ENCODE measurements at regions not wholly inside any gene's neighbourhood (a gene's known extent, or its start where the extent isn't known, plus 50 kb on each side); places are given as distances from the start of the nearest gene placed in this dataset.
"Not testable (repeated sequence)": the region's sequence is repeated elsewhere in the genome, so short reads cannot be mapped to it uniquely, and the experiment has no call there.

DNA sequence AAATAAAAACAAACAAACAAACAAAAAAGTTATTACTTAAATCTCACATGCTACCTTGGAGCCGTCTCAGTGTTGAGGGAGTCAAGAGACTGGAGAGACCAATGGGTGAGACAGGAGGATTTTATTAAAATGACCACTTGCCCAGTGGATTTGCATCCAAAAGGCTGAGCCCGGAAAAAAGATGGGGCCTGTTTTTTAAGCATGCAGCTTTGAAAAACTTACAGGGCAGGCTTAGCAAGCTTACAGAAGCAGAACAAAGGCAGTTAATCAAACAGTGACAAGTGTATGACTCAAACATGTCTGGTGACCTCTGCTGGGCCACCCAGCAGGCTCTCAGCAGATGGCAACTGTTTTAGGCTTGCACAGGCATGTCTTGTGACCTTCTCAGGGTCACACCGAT, 82.5 kb downstream of the POTEH start:
- not testable (repeated sequence) for H3K36me3 Mint-ChIP-seq (ENCODE audit: low read depth); H3K27ac Mint-ChIP-seq (ENCODE audit: unreplicated experiment); DNase-seq (ENCODE audit: low spot score); H3K9me3 Mint-ChIP-seq (ENCODE audit: low read depth); H3K4me3 Mint-ChIP-seq (ENCODE audit: unreplicated experiment); H3K27me3 Mint-ChIP-seq (ENCODE audit: low read depth); H3K4me1 Mint-ChIP-seq (ENCODE audit: low read depth)

DNA sequence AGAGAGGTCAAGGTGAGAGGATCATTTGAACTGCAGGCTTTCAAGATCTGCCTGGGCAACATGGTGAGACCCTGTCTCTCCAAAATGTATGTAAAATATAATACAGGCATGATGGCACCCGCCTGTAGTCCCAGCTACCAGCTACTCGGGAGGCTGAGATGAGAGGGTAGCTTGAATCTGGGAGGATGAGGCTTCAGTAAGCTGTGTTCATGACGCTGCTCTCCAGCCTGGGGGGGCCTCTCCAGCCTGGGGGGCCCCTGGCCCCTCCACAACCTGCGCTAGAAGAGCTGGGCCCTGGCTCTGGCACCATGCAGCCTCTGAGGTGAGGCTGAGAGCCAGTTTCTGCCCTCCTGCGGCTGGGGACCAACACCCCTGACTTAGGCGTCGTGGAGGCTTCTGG, 85.3 kb downstream of the POTEH start:
- not testable (repeated sequence) for H3K4me1 Mint-ChIP-seq (ENCODE audit: low read depth); H3K4me3 Mint-ChIP-seq (ENCODE audit: unreplicated experiment); H3K36me3 Mint-ChIP-seq (ENCODE audit: low read depth); H3K27ac Mint-ChIP-seq (ENCODE audit: unreplicated experiment); H3K27me3 Mint-ChIP-seq (ENCODE audit: low read depth); H3K9me3 Mint-ChIP-seq (ENCODE audit: low read depth); DNase-seq (ENCODE audit: low spot score)

- peak; percentile 95 for DNase-seq (ENCODE audit: low spot score)
- H3K36me3 Mint-ChIP-seq (ENCODE audit: low read depth); H3K27ac Mint-ChIP-seq (ENCODE audit: unreplicated experiment); H3K4me1 Mint-ChIP-seq (ENCODE audit: low read depth); H3K27me3 Mint-ChIP-seq (ENCODE audit: low read depth); H3K9me3 Mint-ChIP-seq (ENCODE audit: low read depth); H3K4me3 Mint-ChIP-seq (ENCODE audit: unreplicated experiment): not testable (repeated sequence)
Observed at GRCh38 chr22:15775670-15776669, 86.1 kb downstream of the POTEH start.

DNA sequence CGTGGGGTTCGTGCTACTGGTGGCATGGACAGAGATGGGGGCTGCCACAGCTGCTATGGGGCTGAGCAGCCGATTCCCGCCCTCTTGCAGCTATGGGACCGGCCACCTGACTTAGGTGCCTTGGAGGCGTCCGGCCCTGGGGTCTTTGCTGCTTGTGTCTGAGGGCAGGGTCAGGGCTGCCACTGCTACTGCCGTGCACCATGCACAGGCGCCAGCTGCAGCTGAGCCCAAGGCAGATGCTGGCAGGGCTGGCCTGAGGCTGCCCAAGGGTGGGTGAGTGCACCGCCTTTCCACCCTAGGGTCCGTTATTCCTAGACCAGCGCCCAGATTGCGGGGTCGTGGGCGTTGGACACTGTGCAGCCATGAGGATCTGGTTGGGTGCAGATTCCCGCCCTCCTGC, 86.9 kb downstream of the POTEH start:
- not testable (repeated sequence) for H3K36me3 Mint-ChIP-seq (ENCODE audit: low read depth); H3K4me1 Mint-ChIP-seq (ENCODE audit: low read depth); DNase-seq (ENCODE audit: low spot score); H3K27me3 Mint-ChIP-seq (ENCODE audit: low read depth); H3K9me3 Mint-ChIP-seq (ENCODE audit: low read depth); H3K27ac Mint-ChIP-seq (ENCODE audit: unreplicated experiment); H3K4me3 Mint-ChIP-seq (ENCODE audit: unreplicated experiment)

- not testable (repeated sequence) for H3K4me1 Mint-ChIP-seq (ENCODE audit: low read depth); H3K4me3 Mint-ChIP-seq (ENCODE audit: unreplicated experiment); H3K36me3 Mint-ChIP-seq (ENCODE audit: low read depth); H3K27ac Mint-ChIP-seq (ENCODE audit: unreplicated experiment); DNase-seq (ENCODE audit: low spot score); H3K27me3 Mint-ChIP-seq (ENCODE audit: low read depth); H3K9me3 Mint-ChIP-seq (ENCODE audit: low read depth)
Observed at GRCh38 chr22:15777150-15777549, 87.3 kb downstream of the POTEH start.

GRCh38 chr22:15777557-15777956, 87.7 kb downstream of the POTEH start:
- H3K4me3 Mint-ChIP-seq (ENCODE audit: unreplicated experiment); H3K9me3 Mint-ChIP-seq (ENCODE audit: low read depth); H3K4me1 Mint-ChIP-seq (ENCODE audit: low read depth); H3K27ac Mint-ChIP-seq (ENCODE audit: unreplicated experiment); H3K36me3 Mint-ChIP-seq (ENCODE audit: low read depth); H3K27me3 Mint-ChIP-seq (ENCODE audit: low read depth); DNase-seq (ENCODE audit: low spot score): not testable (repeated sequence)

GRCh38 chr22:15778366-15778765, 88.5 kb downstream of the POTEH start:
- not testable (repeated sequence) for DNase-seq (ENCODE audit: low spot score); H3K9me3 Mint-ChIP-seq (ENCODE audit: low read depth); H3K4me3 Mint-ChIP-seq (ENCODE audit: unreplicated experiment)

DNA sequence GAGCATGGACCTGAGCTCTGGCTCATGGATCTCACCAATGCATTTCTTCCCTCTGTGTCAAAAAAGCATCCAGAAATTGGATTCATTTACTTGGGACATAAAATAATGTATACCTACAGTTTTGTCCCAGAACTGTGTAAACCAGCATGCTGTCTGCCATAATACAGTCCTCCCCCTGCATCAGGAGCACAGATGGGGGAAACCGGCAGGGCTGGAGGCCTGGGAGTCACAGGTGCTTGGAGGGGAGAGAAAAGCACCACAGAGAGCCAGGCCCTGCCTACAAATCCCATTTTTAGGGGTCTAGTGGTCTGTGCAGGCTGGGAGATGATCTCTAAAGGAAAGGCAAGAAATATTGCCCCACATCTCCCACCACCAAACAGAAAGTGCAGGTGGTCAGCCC, 91.8 kb downstream of the POTEH start:
- not testable (repeated sequence) for H3K4me1 Mint-ChIP-seq (ENCODE audit: low read depth); H3K27me3 Mint-ChIP-seq (ENCODE audit: low read depth); DNase-seq (ENCODE audit: low spot score); H3K4me3 Mint-ChIP-seq (ENCODE audit: unreplicated experiment); H3K27ac Mint-ChIP-seq (ENCODE audit: unreplicated experiment); H3K36me3 Mint-ChIP-seq (ENCODE audit: low read depth); H3K9me3 Mint-ChIP-seq (ENCODE audit: low read depth)

More at GRCh38 chr22:15778366-15778765, 88.5 kb downstream of the POTEH start:
- H3K36me3 Mint-ChIP-seq (ENCODE audit: low read depth); H3K27me3 Mint-ChIP-seq (ENCODE audit: low read depth); H3K4me1 Mint-ChIP-seq (ENCODE audit: low read depth); H3K27ac Mint-ChIP-seq (ENCODE audit: unreplicated experiment): not testable (repeated sequence)

DNA sequence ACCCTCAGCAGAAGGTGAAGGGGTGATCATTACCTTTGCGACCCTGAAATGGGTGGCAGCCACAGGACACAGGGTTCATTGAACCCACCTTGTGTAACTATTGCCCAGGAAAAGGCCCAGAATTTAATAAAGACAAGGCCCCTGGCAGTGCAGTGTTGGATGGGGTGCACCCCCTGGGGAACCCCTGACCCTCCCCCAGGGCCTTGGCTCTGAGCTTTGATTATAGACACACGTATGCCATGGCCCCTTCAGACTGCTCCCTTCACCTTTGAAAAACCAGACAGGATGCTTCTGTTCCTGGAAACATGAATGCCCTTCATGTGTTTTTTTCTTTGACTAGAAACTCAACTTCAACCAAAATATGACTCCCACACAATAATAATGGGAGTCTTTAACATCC, 93.1 kb downstream of the POTEH start:
- not testable (repeated sequence) for H3K27ac Mint-ChIP-seq (ENCODE audit: unreplicated experiment); H3K9me3 Mint-ChIP-seq (ENCODE audit: low read depth); DNase-seq (ENCODE audit: low spot score); H3K36me3 Mint-ChIP-seq (ENCODE audit: low read depth); H3K4me3 Mint-ChIP-seq (ENCODE audit: unreplicated experiment); H3K27me3 Mint-ChIP-seq (ENCODE audit: low read depth); H3K4me1 Mint-ChIP-seq (ENCODE audit: low read depth)

GRCh38 chr22:15784383-15785085, 94.7 kb downstream of the POTEH start:
- DNase-seq (ENCODE audit: low spot score); H3K27me3 Mint-ChIP-seq (ENCODE audit: low read depth); H3K4me1 Mint-ChIP-seq (ENCODE audit: low read depth); H3K36me3 Mint-ChIP-seq (ENCODE audit: low read depth); H3K4me3 Mint-ChIP-seq (ENCODE audit: unreplicated experiment); H3K27ac Mint-ChIP-seq (ENCODE audit: unreplicated experiment); H3K9me3 Mint-ChIP-seq (ENCODE audit: low read depth): not testable (repeated sequence)

GRCh38 chr22:15786942-15787733, 97.3 kb downstream of the POTEH start:
- not testable (repeated sequence) for DNase-seq (ENCODE audit: low spot score); H3K27me3 Mint-ChIP-seq (ENCODE audit: low read depth); H3K4me1 Mint-ChIP-seq (ENCODE audit: low read depth); H3K36me3 Mint-ChIP-seq (ENCODE audit: low read depth); H3K4me3 Mint-ChIP-seq (ENCODE audit: unreplicated experiment); H3K27ac Mint-ChIP-seq (ENCODE audit: unreplicated experiment); H3K9me3 Mint-ChIP-seq (ENCODE audit: low read depth)

GRCh38 chr22:15791557-15791956, 101.7 kb downstream of the POTEH start:
- not testable (repeated sequence) for H3K4me3 Mint-ChIP-seq (ENCODE audit: unreplicated experiment); H3K36me3 Mint-ChIP-seq (ENCODE audit: low read depth); H3K27ac Mint-ChIP-seq (ENCODE audit: unreplicated experiment); H3K27me3 Mint-ChIP-seq (ENCODE audit: low read depth); DNase-seq (ENCODE audit: low spot score); H3K4me1 Mint-ChIP-seq (ENCODE audit: low read depth); H3K9me3 Mint-ChIP-seq (ENCODE audit: low read depth)
